ENCODE measurements at regions not wholly inside any gene's neighbourhood (a gene's known extent, or its start where the extent isn't known, plus 50 kb on each side); places are given as distances from the start of the nearest gene placed in this dataset.

GRCh38 chr10:4546931-4547330 lies 279.1 kb upstream of the AKR1E2 start:
- ATAC-seq (ENCODE audit: insufficient number of reproducible peaks, low FRiP score, low read depth) (no peak), DNase-seq (ENCODE audit: low spot score) (no peak)
- Histone ChIP-seq H3K27ac (no peak overlapping the region), H3K27me3 (replicated peaks; ENCODE audit: insufficient read depth) (no peaks in the 10 kb centered on the region), H3K9me3 (no peaks in the 10 kb centered on the region), H3K36me3 (no peaks in the 10 kb centered on the region), H3K4me3 (no peak overlapping the region), H3K4me1 (ENCODE audit: control insufficient read depth in 1 of 2, low read depth in 2 of 2) (peaks cover 0 to 2% of the 10 kb centered on the region in 2 donors)
- TF ChIP-seq, protein P1, sequence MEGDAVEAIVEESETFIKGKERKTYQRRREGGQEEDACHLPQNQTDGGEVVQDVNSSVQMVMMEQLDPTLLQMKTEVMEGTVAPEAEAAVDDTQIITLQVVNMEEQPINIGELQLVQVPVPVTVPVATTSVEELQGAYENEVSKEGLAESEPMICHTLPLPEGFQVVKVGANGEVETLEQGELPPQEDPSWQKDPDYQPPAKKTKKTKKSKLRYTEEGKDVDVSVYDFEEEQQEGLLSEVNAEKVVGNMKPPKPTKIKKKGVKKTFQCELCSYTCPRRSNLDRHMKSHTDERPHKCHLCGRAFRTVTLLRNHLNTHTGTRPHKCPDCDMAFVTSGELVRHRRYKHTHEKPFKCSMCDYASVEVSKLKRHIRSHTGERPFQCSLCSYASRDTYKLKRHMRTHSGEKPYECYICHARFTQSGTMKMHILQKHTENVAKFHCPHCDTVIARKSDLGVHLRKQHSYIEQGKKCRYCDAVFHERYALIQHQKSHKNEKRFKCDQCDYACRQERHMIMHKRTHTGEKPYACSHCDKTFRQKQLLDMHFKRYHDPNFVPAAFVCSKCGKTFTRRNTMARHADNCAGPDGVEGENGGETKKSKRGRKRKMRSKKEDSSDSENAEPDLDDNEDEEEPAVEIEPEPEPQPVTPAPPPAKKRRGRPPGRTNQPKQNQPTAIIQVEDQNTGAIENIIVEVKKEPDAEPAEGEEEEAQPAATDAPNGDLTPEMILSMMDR (IDR thresholded peaks at IDR 0.05) = no peak

- Histone ChIP-seq H3K4me1 (ENCODE audit: control insufficient read depth in 1 of 2, low read depth in 2 of 2) (peaks cover 0 to 6% of the 10 kb centered on the region in 2 donors), H3K36me3 (no peaks in the 10 kb centered on the region), H3K27ac (no peak overlapping the region), H3K4me3 (no peak overlapping the region), H3K9me3 (no peaks in the 10 kb centered on the region), H3K27me3 (replicated peaks; ENCODE audit: insufficient read depth) (no peaks in the 10 kb centered on the region)
- ATAC-seq (ENCODE audit: insufficient number of reproducible peaks, low FRiP score, low read depth) = no peak
- TF ChIP-seq, protein P1 (IDR thresholded peaks at IDR 0.05) = no peak
- DNase-seq (ENCODE audit: low spot score) = no peak
Measured at GRCh38 chr10:4546500-4546899, 279.5 kb upstream of the AKR1E2 start.

DNA sequence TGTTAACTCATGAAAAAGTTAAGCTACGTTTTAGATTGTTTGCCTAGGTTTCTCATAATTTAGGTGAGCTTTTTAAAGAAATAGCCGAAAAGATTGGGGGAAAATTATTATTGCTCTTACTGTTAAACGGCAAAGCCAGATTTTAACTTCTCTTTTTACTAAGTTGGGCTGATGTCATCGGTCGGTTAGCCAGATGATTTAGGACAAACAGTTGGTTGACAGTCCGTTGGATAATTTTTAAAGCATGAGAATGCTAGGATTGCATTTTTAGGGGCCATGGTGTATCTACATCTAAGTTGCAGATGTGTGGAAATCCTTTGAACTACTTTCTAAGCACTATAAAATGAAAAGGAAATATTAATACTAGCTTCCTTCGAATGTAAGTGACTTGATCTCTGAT lies 280.9 kb upstream of the AKR1E2 start:
- peaks cover 0 to 17% of the 10 kb centered on the region in 2 donors for H3K4me1 ChIP-seq (ENCODE audit: control insufficient read depth in 1 of 2, low read depth in 2 of 2)
- H3K27me3 ChIP-seq (replicated peaks; ENCODE audit: insufficient read depth) = no peaks in the 10 kb centered on the region
- ATAC-seq (ENCODE audit: insufficient number of reproducible peaks, low FRiP score, low read depth) (no peak), DNase-seq (ENCODE audit: low spot score) (no peak)
- no peaks in the 10 kb centered on the region for H3K36me3 ChIP-seq
- H3K9me3 ChIP-seq = no peaks in the 10 kb centered on the region
- H3K27ac ChIP-seq = no peak overlapping the region
- H3K4me3 ChIP-seq = no peak overlapping the region
- TF ChIP-seq, protein P1 (IDR thresholded peaks at IDR 0.05) = no peak

DNA sequence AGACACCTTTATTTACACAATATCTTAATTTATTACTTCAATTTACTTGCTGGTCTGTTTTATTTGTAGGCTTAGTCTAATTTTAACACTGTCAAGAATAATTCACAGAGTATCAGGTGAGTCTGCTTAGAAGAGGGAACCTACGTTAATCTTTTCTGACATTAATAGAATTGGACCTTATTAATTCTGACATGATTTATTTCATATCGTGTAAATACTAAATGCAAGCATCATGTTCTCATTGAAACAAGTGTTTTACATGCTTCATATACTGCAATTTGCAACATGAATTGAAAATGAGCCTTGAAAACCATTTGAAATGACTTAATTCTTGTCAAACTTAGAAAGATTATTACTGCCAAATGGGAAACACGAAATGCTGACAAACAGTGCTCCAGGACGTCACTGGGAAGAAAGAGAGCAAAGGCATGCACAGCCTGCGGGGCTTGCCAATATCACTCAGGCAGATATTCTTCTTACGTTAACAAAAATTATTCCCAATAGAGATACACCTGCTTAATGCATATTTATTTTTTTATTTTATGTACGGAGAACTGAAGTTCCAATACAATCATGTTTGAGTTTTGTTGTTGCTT lies 282.0 kb upstream of the AKR1E2 start:
- Histone ChIP-seq H3K36me3 (no peaks in the 10 kb centered on the region), H3K4me3 (no peak overlapping the region), H3K27me3 (replicated peaks; ENCODE audit: insufficient read depth) (no peaks in the 10 kb centered on the region), H3K4me1 (ENCODE audit: control insufficient read depth in 1 of 2, low read depth in 2 of 2) (peaks cover 0 to 17% of the 10 kb centered on the region in 2 donors), H3K9me3 (no peaks in the 10 kb centered on the region), H3K27ac (no peak overlapping the region)
- no peak for ATAC-seq (ENCODE audit: insufficient number of reproducible peaks, low FRiP score, low read depth)
- DNase-seq (ENCODE audit: low spot score) = no peak
- TF ChIP-seq, protein P1 (IDR thresholded peaks at IDR 0.05) = no peak

- H3K4me3 ChIP-seq = no peak overlapping the region
- ATAC-seq (ENCODE audit: insufficient number of reproducible peaks, low FRiP score, low read depth) (peak; percentile 97), DNase-seq (ENCODE audit: low spot score) (peak; percentile 76)
- TF ChIP-seq, protein P1 (IDR thresholded peaks at IDR 0.05) = no peak
- no peaks in the 10 kb centered on the region for H3K36me3 ChIP-seq
- peak overlapping the region; percentile 79 to 84 for H3K27ac ChIP-seq
- no peaks in the 10 kb centered on the region for H3K27me3 ChIP-seq (replicated peaks; ENCODE audit: insufficient read depth)
- no peaks in the 10 kb centered on the region for H3K9me3 ChIP-seq
- H3K4me1 ChIP-seq (ENCODE audit: control insufficient read depth in 1 of 2, low read depth in 2 of 2) = peaks cover 0 to 17% of the 10 kb centered on the region in 2 donors
Measured at GRCh38 chr10:4541292-4541691, 284.7 kb upstream of the AKR1E2 start.
